PC-9 (cell line): ENCODE measurements at regions not wholly inside any gene's neighbourhood (a gene's known extent, or its start where the extent isn't known, plus 50 kb on each side); places are given as distances from the start of the nearest gene placed in this dataset.
"Not testable (repeated sequence)": the region's sequence is repeated elsewhere in the genome, so short reads cannot be mapped to it uniquely, and the experiment has no call there.

Experiments used
- BruUV-seq: library from RNA; stranded (reverse); fragments of 400-500 nt; replicated peaks from 2 replicates; lab custom pipeline; 2021; lab: Mats Ljungman, UMichigan
- CTCF ChIA-PET: fragments of 300-600 bp; sonication (Branson Sonifier 250); formaldehyde crosslinking; loops from one replicate; lab custom pipeline; 2022; ENCODE audit warnings: antibody characterized with exemption; lab: Charles Lee
- POLR2A ChIA-PET: fragments of 300-600 bp; sonication (Branson Sonifier 250); formaldehyde crosslinking; loops from one replicate; lab custom pipeline; 2022; ENCODE audit warnings: antibody characterized with exemption; ENCODE audit not compliant: unreplicated experiment; lab: Charles Lee
- DNase-seq, 2 experiments: peaks; one replicate each; pipeline versions ENCODE4 v3.0.0 to v3.0.0-alpha.2; 2015 to 2022; ENCODE audit warnings: mixed read lengths in 1 of 2
- H2AFZ ChIP-seq: fragments of 200-600 bp; sonication (generic); 2 replicates; pipeline ENCODE4 v1.8.1; 2017; ENCODE audit warnings: antibody characterized with exemption
- H3F3A ChIP-seq: fragments of 200-600 bp; sonication (generic); 2 replicates; pipeline ENCODE4 v1.8.1; 2017; ENCODE audit warnings: antibody characterized with exemption, mild to moderate bottlenecking, low read depth; ENCODE audit not compliant: insufficient read depth
- H3K27ac ChIP-seq: fragments of 200-600 bp; sonication (generic); 2 replicates; pipeline ENCODE4 v1.6.1; 2016; ENCODE audit warnings: mixed run types
- H3K27me3 ChIP-seq: fragments of 200-600 bp; sonication (generic); 2 replicates; pipeline ENCODE4 v1.6.1; 2016; ENCODE audit warnings: low read depth, mixed run types; ENCODE audit not compliant: insufficient read depth
- H3K36me3 ChIP-seq: fragments of 200-600 bp; sonication (generic); 2 replicates; pipeline ENCODE4 v1.6.1; 2016; ENCODE audit warnings: low read depth, mixed run types
- H3K4me1 ChIP-seq: fragments of 200-600 bp; sonication (generic); replicated peaks from 2 replicates; pipeline ENCODE4 v1.6.1; 2016; ENCODE audit warnings: mixed run types; ENCODE audit not compliant: insufficient read depth
- H3K4me2 ChIP-seq: fragments of 200-600 bp; sonication (generic); 2 replicates; pipeline ENCODE4 v1.6.1; 2017; ENCODE audit warnings: mixed run types
- H3K4me3 ChIP-seq: fragments of 200-600 bp; sonication (generic); 2 replicates; pipeline ENCODE4 v1.6.1; 2016; ENCODE audit warnings: mixed run types
- H3K79me2 ChIP-seq: fragments of 200-600 bp; sonication (generic); 2 replicates; pipeline ENCODE4 v1.6.1; 2017; ENCODE audit warnings: low read depth, mixed run types
- H3K9me2 ChIP-seq: fragments of 200-600 bp; sonication (generic); 2 replicates; pipeline ENCODE4 v1.8.1; 2017; ENCODE audit warnings: mild to moderate bottlenecking; ENCODE audit not compliant: insufficient read depth
- H3K9me3 ChIP-seq: fragments of 200-600 bp; sonication (generic); 2 replicates; pipeline ENCODE4 v1.8.1; 2016; ENCODE audit warnings: low read depth; ENCODE audit not compliant: insufficient read depth
- H4K20me1 ChIP-seq: fragments of 200-600 bp; sonication (generic); 2 replicates; pipeline ENCODE4 v1.8.1; 2017; ENCODE audit not compliant: insufficient read depth
- CTCF ChIP-seq: fragments of 200-600 bp; sonication (generic); conservative IDR thresholded peaks from 2 replicates; pipeline ENCODE4 v1.6.1; 2017; ENCODE audit warnings: mixed run types, antibody characterized with exemption, mild to moderate bottlenecking, moderate library complexity
- EZH2 ChIP-seq: fragments of 200-600 bp; sonication (generic); IDR thresholded peaks from 2 replicates; pipeline ENCODE4 v1.8.0; 2017; ENCODE audit warnings: antibody characterized with exemption, low read depth
- intact Hi-C: fragments of 100-400 bp; cut with micrococcal nuclease; formaldehyde crosslinking; loops from one replicate; pipeline ENCODE4 v1.10.0; 2022; ENCODE audit not compliant: unreplicated experiment

GRCh38 chr7:67913604-67914003 is 917.0 kb downstream of the TYW1 start:
- TF ChIP-seq EZH2: no peak
- no peak for TF ChIP-seq CTCF
- ChIA-PET CTCF (no interaction called here), POLR2A (no interaction called here)
- H4K20me1 ChIP-seq: no peaks in the 10 kb centered on the region
- H3K27ac ChIP-seq: no peak overlapping the region
- intact Hi-C loops: no loop called here
- no peaks in the 10 kb centered on the region for H3K4me1 ChIP-seq
- BruUV-seq: no TSS peak
- H3K27me3 ChIP-seq: no peaks in the 10 kb centered on the region
- no peaks in the 10 kb centered on the region for H3F3A ChIP-seq
- no peaks in the 10 kb centered on the region for H3K9me3 ChIP-seq
- H3K36me3 ChIP-seq: no peaks in the 10 kb centered on the region
- H3K4me2 ChIP-seq: no peak overlapping the region
- no peaks in the 10 kb centered on the region for H3K9me2 ChIP-seq
- no peak overlapping the region for H3K4me3 ChIP-seq
- H3K79me2 ChIP-seq: no peaks in the 10 kb centered on the region
- H2AFZ ChIP-seq: no peak overlapping the region
- DNase-seq: no peak

GRCh38 chr7:67916111-67916510 is 919.5 kb downstream of the TYW1 start:
- POLR2A ChIA-PET: not testable (repeated sequence)

GRCh38 chr7:67916571-67917436 is 920.2 kb downstream of the TYW1 start:
- TF ChIP-seq EZH2 (no peak), CTCF (no peak)
- Histone ChIP-seq H2AFZ (no peak overlapping the region), H3K36me3 (no peaks in the 10 kb centered on the region), H3K27ac (no peak overlapping the region), H3K79me2 (no peaks in the 10 kb centered on the region), H3K9me2 (no peaks in the 10 kb centered on the region), H3K4me1 (no peaks in the 10 kb centered on the region), H3K4me2 (no peak overlapping the region), H3F3A (no peaks in the 10 kb centered on the region), H3K9me3 (no peaks in the 10 kb centered on the region), H3K27me3 (no peaks in the 10 kb centered on the region), H3K4me3 (no peak overlapping the region), H4K20me1 (no peaks in the 10 kb centered on the region)
- ChIA-PET POLR2A (no interaction called here), CTCF (no interaction called here)
- no peak for DNase-seq
- intact Hi-C loops: no loop called here
- no TSS peak for BruUV-seq

More at GRCh38 chr7:67916111-67916510, 919.5 kb downstream of the TYW1 start:
- BruUV-seq, intact Hi-C loops, H3K36me3 ChIP-seq, H2AFZ ChIP-seq, H3K4me3 ChIP-seq, DNase-seq, H3K27me3 ChIP-seq, H3K9me2 ChIP-seq, H3K27ac ChIP-seq, H3K4me2 ChIP-seq, CTCF ChIA-PET, H3K4me1 ChIP-seq, H3K79me2 ChIP-seq, H3K9me3 ChIP-seq, H4K20me1 ChIP-seq, H3F3A ChIP-seq: not testable (repeated sequence)

- no peaks in the 10 kb centered on the region for H3K27me3 ChIP-seq
- no peaks in the 10 kb centered on the region for H3K9me2 ChIP-seq
- no peak for DNase-seq
- TF ChIP-seq EZH2: no peak
- TF ChIP-seq CTCF: no peak
- H3K4me3 ChIP-seq: no peak overlapping the region
- no peaks in the 10 kb centered on the region for H3F3A ChIP-seq
- ChIA-PET CTCF (no interaction called here), POLR2A (no interaction called here)
- H2AFZ ChIP-seq: no peak overlapping the region
- H4K20me1 ChIP-seq: no peaks in the 10 kb centered on the region
- H3K36me3 ChIP-seq: no peaks in the 10 kb centered on the region
- H3K79me2 ChIP-seq: no peaks in the 10 kb centered on the region
- H3K4me1 ChIP-seq: no peaks in the 10 kb centered on the region
- no peaks in the 10 kb centered on the region for H3K9me3 ChIP-seq
- intact Hi-C loops: no loop called here
- H3K27ac ChIP-seq: no peak overlapping the region
- H3K4me2 ChIP-seq: no peak overlapping the region
- no TSS peak for BruUV-seq
These were observed 920.8 kb downstream of the TYW1 start for GRCh38 chr7:67917437-67917755.
